NB4 (cell line): ENCODE measurements at regions not wholly inside any gene's neighbourhood (a gene's known extent, or its start where the extent isn't known, plus 50 kb on each side); places are given as distances from the start of the nearest gene placed in this dataset.

Experiments used
- MYC ChIP-seq: IDR thresholded peaks from 2 replicates; pipeline ENCODE4 v1.6.1; 2011; ENCODE audit warnings: low read depth, low read length
- POLR2A ChIP-seq: IDR thresholded peaks from 2 replicates; pipeline ENCODE4 v1.6.1; 2011; ENCODE audit warnings: mild to moderate bottlenecking; ENCODE audit not compliant: insufficient read length; ENCODE audit errors: extremely low read depth
- TF ChIP-seq, protein P1 (sequence below): IDR thresholded peaks from one replicate; pipeline ENCODE4 v1.5.1; 2012; ENCODE audit warnings: low read depth, low read length

DNA sequence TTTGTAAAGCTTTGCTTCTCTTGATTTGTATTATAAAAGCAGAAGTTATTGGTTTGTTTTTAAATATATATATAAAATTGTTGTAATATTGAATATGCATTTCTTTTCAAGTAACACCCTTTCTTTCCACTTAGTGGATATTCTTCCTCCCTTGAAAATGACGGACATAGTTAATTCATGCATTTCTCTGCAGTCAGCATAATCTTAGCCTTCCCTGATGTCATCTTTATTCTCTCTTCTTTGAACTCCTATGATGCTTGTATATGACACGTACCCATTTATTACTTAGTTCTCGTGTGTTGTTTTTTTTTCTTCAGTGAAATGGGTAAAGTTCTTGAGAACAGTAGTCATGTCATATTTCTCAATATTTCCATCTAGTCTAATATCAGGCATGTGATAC is 191.2 kb downstream of the MDFIC start:
- TF ChIP-seq, protein P1, sequence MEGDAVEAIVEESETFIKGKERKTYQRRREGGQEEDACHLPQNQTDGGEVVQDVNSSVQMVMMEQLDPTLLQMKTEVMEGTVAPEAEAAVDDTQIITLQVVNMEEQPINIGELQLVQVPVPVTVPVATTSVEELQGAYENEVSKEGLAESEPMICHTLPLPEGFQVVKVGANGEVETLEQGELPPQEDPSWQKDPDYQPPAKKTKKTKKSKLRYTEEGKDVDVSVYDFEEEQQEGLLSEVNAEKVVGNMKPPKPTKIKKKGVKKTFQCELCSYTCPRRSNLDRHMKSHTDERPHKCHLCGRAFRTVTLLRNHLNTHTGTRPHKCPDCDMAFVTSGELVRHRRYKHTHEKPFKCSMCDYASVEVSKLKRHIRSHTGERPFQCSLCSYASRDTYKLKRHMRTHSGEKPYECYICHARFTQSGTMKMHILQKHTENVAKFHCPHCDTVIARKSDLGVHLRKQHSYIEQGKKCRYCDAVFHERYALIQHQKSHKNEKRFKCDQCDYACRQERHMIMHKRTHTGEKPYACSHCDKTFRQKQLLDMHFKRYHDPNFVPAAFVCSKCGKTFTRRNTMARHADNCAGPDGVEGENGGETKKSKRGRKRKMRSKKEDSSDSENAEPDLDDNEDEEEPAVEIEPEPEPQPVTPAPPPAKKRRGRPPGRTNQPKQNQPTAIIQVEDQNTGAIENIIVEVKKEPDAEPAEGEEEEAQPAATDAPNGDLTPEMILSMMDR: no peak
- TF ChIP-seq POLR2A: no peak
- no peak for TF ChIP-seq MYC
